Limb (tissue), 2 donors: ENCODE measurements at regions not wholly inside any gene's neighbourhood (a gene's known extent, or its start where the extent isn't known, plus 50 kb on each side); places are given as distances from the start of the nearest gene placed in this dataset.
"Not testable (repeated sequence)": the region's sequence is repeated elsewhere in the genome, so short reads cannot be mapped to it uniquely, and the experiment has no call there.

Experiments used
- DNase-seq, 2 donors: peaks; one replicate each; pipeline ENCODE4 v3.0.0-alpha.2; 2016; ENCODE audit errors: extremely low spot score in 2 of 2

GRCh38 chr5:68849103-68849502, 244.7 kb upstream of the SLC30A5 start:
- DNase-seq = no peak

DNA sequence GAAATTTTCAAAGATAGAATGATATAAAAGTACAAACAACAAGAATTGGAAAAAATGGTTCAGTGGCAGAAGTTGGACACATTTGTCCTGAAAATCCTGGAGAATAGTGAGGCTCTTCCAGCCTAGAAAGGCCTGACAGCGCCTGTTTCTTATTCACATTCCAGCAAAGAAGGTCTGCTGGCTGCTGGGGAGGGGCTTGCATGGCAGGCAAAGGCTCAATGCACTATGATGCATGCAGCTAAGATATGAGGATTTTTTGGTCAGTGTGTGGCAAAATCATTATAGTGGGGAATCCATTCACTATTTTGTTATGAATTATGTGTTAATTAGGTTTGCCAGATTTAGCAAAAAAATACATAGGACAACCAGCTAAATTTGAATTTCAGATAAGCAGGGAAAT, 243.9 kb upstream of the SLC30A5 start:
- DNase-seq = no peak

DNA sequence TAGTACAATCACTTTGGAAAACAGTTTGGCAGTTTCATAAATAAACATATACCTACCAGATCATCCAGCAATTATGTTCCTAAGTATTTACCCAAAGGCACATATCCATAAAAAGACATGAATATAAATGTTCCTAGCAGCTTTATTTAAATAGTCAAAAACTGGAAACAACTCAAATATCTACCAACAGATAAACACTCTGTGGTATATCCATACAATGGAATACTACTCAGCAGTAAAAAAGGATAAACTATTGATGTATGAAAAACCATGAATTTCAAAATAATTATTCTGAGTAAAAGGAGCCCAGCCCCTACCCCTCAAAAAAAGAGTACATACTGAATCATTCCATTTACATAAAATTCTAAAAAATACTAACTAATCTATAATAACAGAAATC, 232.7 kb upstream of the SLC30A5 start:
- DNase-seq = no peak

GRCh38 chr5:68862560-68862959, 231.3 kb upstream of the SLC30A5 start:
- no peak for DNase-seq

DNA sequence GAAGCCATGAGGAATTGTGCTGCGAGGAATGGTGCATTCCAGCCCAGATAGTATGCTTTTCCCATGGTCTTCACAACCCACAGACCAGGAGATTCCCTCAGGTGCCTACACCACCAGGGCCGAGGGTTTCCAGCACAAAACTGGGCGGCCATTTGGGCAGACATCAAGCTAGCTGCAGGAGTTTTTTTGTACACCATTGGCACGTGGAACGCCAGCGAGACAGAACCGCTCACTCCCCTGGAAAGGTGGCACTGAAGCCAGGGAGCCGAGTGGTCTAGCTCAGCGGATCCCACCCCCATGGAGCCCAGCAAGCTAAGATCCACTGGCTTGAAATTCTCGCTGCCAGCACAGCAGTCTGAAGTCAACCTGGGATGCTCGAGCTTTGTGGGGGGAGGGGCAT, 228.6 kb upstream of the SLC30A5 start:
- DNase-seq = not testable (repeated sequence)

DNA sequence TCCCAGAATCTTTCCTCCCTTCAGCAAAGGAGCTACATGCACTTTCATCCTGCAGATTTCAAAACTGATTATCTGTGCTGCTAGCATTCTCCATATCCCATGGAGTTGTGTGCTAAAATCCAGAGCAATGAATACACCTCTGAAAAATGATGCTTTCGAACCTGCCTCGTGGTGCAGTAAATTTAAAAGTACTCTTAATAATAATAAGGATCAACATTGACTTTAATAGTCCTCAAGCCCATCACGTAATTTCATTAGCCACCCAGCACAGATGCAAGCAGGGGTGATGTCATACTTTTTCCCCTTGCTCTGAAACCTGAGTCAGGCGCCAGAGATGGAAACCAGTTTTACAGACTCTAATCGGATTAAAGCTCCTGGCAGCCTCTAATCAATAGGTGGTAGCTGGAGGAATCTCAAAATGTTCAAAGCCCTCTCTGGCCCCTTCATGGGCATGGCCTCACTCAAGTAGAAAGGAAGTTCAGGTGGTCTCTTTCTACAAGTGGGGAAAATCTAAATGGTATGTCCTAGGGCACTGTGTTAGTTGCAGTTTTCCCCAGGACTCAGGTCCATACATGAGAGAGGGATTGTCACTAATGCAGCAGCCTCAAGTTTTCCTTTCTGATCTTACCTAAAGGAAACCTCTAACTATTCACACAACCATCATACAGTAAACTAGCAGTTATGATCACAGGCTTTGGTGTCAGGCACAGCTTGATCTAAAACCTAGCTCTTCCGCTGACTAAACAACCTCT, 221.6 kb upstream of the SLC30A5 start:
- no peak for DNase-seq

GRCh38 chr5:68873198-68873597, 220.6 kb upstream of the SLC30A5 start:
- no peak for DNase-seq

- DNase-seq = no peak
These were observed 218.5 kb upstream of the SLC30A5 start for GRCh38 chr5:68875351-68875750.

DNA sequence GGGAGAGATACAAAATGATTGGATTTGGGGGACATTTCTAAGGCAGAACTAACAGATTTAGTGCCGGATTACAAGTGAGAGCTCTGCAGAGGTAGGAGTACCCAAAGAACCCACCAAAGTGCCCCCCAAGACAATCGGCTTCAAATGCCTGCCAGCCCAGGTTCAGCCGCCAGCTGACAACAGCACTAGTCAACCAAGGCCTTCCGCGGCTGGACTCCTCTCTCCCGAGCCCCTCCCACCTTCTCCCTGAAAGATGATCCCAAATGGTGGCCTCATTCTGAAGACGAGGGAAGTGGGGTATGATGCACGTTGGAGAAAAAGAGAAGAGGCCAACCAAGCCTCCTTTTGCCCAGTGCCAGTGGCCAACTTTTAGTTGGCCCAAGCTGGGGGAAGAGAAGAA, 210.4 kb upstream of the SLC30A5 start:
- no peak for DNase-seq

- DNase-seq = no peak
These were observed 209.6 kb upstream of the SLC30A5 start for GRCh38 chr5:68884144-68884754.

DNA sequence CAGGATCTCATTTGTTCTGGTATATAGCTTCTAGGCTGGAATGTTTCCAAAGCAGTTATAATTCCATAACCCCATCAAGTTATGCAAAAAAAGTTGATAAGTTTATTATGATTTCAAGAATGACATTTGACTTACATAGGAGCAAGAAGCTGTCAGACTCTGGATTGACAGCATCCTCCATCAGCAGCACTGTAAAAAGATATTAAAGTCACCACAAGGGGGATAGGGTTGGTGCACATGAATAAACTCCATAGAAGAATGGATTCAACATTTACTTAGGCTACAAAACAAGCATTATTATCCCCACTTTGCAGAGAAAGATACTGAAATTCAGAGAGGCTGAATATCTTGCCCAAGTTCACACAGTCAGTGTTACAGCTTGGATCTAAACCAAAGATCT, 208.9 kb upstream of the SLC30A5 start:
- DNase-seq = no peak

- no peak for DNase-seq
These were observed 207.0 kb upstream of the SLC30A5 start for GRCh38 chr5:68886814-68887213.

DNA sequence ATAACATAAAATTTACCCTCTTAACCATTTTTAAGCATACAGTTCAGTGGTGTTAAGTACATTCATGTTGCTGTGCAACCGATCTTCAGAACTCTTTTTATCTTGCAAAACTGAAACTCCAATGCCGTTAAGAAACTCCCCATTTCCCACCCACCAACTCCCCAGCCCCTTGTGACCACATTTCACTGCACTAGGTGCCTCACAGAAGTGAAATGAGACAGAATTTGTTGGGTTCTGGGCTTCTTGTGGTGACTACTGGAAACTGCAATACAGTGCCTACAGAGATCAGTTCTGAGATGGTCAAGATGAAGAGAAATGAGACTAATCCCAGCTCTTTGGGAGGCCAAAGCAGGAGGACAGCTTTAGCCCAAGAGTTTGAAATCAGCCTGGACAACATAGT, 202.1 kb upstream of the SLC30A5 start:
- DNase-seq = no peak

GRCh38 chr5:68894673-68895072, 199.1 kb upstream of the SLC30A5 start:
- no peak for DNase-seq

DNA sequence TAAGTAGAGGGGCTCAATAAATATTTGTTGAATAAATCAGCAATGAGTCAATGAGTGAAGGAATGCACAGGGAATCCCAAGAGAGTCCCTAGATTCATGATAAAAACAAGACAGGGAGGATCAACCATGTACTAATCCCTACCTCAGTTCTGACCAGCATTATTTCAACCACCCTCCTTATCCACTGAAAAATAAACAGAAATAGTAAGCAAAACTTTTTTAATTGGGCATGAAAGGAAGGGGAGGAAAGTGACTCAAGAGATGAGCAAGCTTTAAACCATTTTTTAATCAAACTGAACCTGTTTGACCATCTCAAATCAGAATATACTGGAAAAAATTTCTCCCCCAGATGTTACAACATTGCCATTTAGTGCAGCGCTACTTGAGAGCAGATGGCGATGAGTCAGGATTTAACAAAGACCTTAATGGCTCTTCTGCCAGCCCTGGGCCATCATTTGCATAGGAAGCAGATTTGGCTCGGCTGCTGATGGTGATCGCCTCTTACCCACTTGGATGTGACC, 194.8 kb upstream of the SLC30A5 start:
- DNase-seq = no peak

- DNase-seq = peak in 1 of 2 donors; percentile 24
These were observed 181.7 kb upstream of the SLC30A5 start for GRCh38 chr5:68911840-68912690.

DNA sequence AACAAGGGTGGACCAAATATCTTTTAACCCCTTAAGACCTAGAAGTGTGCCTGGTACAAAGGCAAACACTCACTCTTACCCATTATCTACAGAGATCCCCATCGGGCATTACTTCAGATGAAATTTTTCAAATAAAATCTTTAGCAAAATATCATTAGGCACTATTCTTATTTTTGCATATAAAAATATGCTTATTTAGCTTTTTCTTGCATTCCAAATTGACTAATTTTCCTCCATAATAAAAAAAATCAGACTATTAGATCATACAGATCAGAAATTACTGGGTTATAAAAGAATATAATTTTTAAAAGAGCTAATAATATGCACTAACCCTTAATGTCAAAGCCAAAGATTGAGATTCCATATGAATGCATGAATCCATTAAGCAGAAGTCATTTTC, 178.7 kb upstream of the SLC30A5 start:
- DNase-seq = no peak

DNA sequence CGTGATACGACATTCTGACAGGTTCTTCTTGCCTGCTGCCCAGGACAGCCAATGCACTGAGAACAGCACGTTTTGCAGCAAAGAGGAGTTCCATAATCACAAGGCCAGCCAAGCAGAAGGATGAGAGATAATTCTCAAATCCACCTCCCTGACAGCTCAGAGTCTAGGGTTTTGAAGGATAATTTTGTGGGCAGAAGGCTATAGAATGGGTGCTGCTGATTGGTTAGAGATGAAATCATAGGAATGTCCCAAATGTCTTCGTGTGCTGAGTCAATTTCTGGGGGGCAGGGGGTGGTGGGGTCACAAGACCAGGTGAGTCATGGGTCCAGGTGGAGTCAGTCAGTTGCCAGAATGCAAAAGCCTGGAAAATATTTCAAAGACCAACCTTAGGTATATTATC, 175.5 kb upstream of the SLC30A5 start:
- DNase-seq = no peak

GRCh38 chr5:68919988-68920490, 173.8 kb upstream of the SLC30A5 start:
- DNase-seq = no peak

GRCh38 chr5:68920888-68921287, 172.9 kb upstream of the SLC30A5 start:
- no peak for DNase-seq

DNA sequence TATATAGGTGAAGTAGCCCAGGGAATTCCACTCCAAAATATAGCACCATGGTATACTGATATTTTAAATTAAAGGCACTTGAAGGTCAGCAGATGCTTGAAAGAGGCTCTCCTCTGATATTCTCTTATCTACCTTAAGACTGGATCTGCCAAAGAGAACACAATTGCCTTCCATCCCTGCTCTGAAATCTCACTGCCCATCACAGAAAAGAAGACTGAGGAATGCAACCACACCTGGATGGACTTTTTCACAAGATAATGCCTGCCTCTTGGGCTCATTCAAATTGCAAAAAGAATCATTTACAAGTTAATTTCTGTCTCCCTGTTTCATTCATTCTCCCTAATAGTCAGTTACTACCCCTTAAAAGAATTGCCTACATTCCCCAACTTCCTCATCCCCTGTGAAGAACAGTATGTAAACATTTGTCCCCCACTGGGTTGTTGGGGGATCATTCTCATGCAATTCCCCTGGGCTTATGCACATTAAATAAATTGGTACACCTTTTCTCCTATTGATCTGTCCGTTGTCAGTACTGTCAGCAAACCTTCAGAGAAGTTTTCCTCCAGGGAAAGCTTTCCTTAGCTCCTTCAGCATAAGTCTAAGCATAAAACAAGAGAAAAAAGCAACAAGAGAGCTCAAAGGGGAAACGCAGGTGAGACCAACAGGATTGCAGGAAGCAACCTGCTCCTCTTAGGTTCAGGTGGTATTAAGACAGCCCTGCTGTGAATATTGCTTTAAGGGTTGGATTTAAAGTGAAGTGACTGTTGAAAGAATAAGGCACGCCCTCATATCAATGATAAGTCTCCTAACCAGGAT, 171.4 kb upstream of the SLC30A5 start:
- DNase-seq = no peak
